PC-9 (cell line): ENCODE measurements at regions not wholly inside any gene's neighbourhood (a gene's known extent, or its start where the extent isn't known, plus 50 kb on each side); places are given as distances from the start of the nearest gene placed in this dataset.

Source experiments
- BruUV-seq: library from RNA; stranded (reverse); fragments of 400-500 nt; replicated peaks from 2 replicates; lab custom pipeline; 2021; lab: Mats Ljungman, UMichigan
- CTCF ChIA-PET: fragments of 300-600 bp; sonication (Branson Sonifier 250); formaldehyde crosslinking; loops from one replicate; lab custom pipeline; 2022; ENCODE audit warnings: antibody characterized with exemption; lab: Charles Lee
- POLR2A ChIA-PET: fragments of 300-600 bp; sonication (Branson Sonifier 250); formaldehyde crosslinking; loops from one replicate; lab custom pipeline; 2022; ENCODE audit warnings: antibody characterized with exemption; ENCODE audit not compliant: unreplicated experiment; lab: Charles Lee
- DNase-seq, 2 experiments: peaks; one replicate each; pipeline versions ENCODE4 v3.0.0 to v3.0.0-alpha.2; 2015 to 2022; ENCODE audit warnings: mixed read lengths in 1 of 2
- H2AFZ ChIP-seq: fragments of 200-600 bp; sonication (generic); 2 replicates; pipeline ENCODE4 v1.8.1; 2017; ENCODE audit warnings: antibody characterized with exemption
- H3F3A ChIP-seq: fragments of 200-600 bp; sonication (generic); 2 replicates; pipeline ENCODE4 v1.8.1; 2017; ENCODE audit warnings: antibody characterized with exemption, mild to moderate bottlenecking, low read depth; ENCODE audit not compliant: insufficient read depth
- H3K27ac ChIP-seq: fragments of 200-600 bp; sonication (generic); 2 replicates; pipeline ENCODE4 v1.6.1; 2016; ENCODE audit warnings: mixed run types
- H3K27me3 ChIP-seq: fragments of 200-600 bp; sonication (generic); 2 replicates; pipeline ENCODE4 v1.6.1; 2016; ENCODE audit warnings: low read depth, mixed run types; ENCODE audit not compliant: insufficient read depth
- H3K36me3 ChIP-seq: fragments of 200-600 bp; sonication (generic); 2 replicates; pipeline ENCODE4 v1.6.1; 2016; ENCODE audit warnings: low read depth, mixed run types
- H3K4me1 ChIP-seq: fragments of 200-600 bp; sonication (generic); replicated peaks from 2 replicates; pipeline ENCODE4 v1.6.1; 2016; ENCODE audit warnings: mixed run types; ENCODE audit not compliant: insufficient read depth
- H3K4me2 ChIP-seq: fragments of 200-600 bp; sonication (generic); 2 replicates; pipeline ENCODE4 v1.6.1; 2017; ENCODE audit warnings: mixed run types
- H3K4me3 ChIP-seq: fragments of 200-600 bp; sonication (generic); 2 replicates; pipeline ENCODE4 v1.6.1; 2016; ENCODE audit warnings: mixed run types
- H3K79me2 ChIP-seq: fragments of 200-600 bp; sonication (generic); 2 replicates; pipeline ENCODE4 v1.6.1; 2017; ENCODE audit warnings: low read depth, mixed run types
- H3K9me2 ChIP-seq: fragments of 200-600 bp; sonication (generic); 2 replicates; pipeline ENCODE4 v1.8.1; 2017; ENCODE audit warnings: mild to moderate bottlenecking; ENCODE audit not compliant: insufficient read depth
- H3K9me3 ChIP-seq: fragments of 200-600 bp; sonication (generic); 2 replicates; pipeline ENCODE4 v1.8.1; 2016; ENCODE audit warnings: low read depth; ENCODE audit not compliant: insufficient read depth
- H4K20me1 ChIP-seq: fragments of 200-600 bp; sonication (generic); 2 replicates; pipeline ENCODE4 v1.8.1; 2017; ENCODE audit not compliant: insufficient read depth
- EZH2 ChIP-seq: fragments of 200-600 bp; sonication (generic); IDR thresholded peaks from 2 replicates; pipeline ENCODE4 v1.8.0; 2017; ENCODE audit warnings: antibody characterized with exemption, low read depth
- intact Hi-C: fragments of 100-400 bp; cut with micrococcal nuclease; formaldehyde crosslinking; loops from one replicate; pipeline ENCODE4 v1.10.0; 2022; ENCODE audit not compliant: unreplicated experiment
- TF ChIP-seq, protein P1 (sequence below): fragments of 200-600 bp; sonication (generic); conservative IDR thresholded peaks from 2 replicates; pipeline ENCODE4 v1.6.1; 2017; ENCODE audit warnings: mixed run types, antibody characterized with exemption, mild to moderate bottlenecking, moderate library complexity

DNA sequence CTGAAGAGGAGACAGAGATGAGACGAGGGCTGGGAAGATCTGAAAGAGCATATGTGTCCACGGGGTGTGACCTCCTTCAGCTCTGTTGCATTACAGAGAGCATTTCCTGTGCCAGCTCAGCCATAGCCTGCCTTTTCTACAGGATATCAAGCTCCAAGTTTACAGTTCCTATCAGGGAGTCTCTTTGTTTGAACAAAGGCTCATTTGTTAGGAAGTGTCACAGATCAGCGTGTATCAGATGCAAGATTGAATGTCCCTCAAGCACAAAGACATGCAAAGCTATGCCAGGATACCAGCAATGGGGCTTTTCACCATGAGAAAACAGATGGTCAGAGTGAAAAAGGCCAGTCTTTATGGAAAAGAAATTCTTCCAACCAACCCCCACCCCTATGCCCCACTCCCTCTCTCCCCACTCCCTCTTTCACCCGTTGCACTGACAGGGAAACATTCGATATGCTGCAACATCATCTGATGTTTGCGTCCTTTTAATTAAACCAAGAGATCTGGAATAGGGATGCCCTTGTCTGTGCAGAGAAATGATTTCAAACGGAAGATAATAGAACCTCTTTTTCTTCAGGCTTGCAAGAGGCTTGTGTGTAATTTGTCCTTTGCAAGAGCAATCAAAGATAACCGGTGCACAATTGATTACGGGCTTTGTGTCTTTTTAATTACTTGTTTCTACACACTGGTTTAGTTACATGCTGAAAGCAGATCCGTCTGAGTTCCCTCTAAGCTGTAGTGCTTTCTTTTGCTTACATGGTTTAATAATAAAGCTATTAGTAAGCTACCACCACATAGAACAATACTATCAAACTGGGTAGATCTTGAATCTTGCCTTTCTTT, 263.1 kb upstream of the RGMB start:
- no peak overlapping the region for H2AFZ ChIP-seq
- CTCF ChIA-PET = no interaction called here

DNA sequence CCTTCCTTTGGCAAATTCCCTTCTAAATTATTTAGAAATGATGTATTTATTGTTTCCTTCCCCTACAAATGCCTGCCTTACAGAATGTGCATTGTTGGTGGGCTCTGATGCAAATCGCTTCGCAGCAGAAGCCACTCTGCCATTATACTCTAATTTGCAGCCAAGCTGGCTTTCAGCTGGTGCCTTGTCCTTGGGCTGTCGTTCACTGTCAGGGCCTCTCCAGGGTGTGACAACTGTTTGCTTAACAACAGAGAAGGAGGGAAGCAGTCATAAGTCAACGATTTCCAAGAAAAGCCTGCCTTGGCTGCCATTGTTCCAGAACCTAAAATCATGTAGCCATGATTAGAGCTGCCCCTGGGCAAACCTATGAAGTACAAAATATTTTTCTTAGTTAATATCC, 260.1 kb upstream of the RGMB start:
- H3K9me2 ChIP-seq = no peaks in the 10 kb centered on the region
- TF ChIP-seq, protein P1, sequence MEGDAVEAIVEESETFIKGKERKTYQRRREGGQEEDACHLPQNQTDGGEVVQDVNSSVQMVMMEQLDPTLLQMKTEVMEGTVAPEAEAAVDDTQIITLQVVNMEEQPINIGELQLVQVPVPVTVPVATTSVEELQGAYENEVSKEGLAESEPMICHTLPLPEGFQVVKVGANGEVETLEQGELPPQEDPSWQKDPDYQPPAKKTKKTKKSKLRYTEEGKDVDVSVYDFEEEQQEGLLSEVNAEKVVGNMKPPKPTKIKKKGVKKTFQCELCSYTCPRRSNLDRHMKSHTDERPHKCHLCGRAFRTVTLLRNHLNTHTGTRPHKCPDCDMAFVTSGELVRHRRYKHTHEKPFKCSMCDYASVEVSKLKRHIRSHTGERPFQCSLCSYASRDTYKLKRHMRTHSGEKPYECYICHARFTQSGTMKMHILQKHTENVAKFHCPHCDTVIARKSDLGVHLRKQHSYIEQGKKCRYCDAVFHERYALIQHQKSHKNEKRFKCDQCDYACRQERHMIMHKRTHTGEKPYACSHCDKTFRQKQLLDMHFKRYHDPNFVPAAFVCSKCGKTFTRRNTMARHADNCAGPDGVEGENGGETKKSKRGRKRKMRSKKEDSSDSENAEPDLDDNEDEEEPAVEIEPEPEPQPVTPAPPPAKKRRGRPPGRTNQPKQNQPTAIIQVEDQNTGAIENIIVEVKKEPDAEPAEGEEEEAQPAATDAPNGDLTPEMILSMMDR = no peak
- no peak for TF ChIP-seq EZH2
- POLR2A ChIA-PET = no interaction called here

More for the DNA sequence above, 263.1 kb upstream of the RGMB start:
- H3K4me1 ChIP-seq = no peaks in the 10 kb centered on the region
- intact Hi-C loops = no loop called here
- no peaks in the 10 kb centered on the region for H3K9me2 ChIP-seq
- no peak for DNase-seq
- H3K4me2 ChIP-seq = no peak overlapping the region
- TF ChIP-seq, protein P1 = no peak
- TF ChIP-seq EZH2 = no peak
- H3K4me3 ChIP-seq = no peak overlapping the region
- no peaks in the 10 kb centered on the region for H3K79me2 ChIP-seq
- POLR2A ChIA-PET = no interaction called here
- H4K20me1 ChIP-seq = no peaks in the 10 kb centered on the region
- no peak overlapping the region for H3K27ac ChIP-seq
- no peaks in the 10 kb centered on the region for H3K36me3 ChIP-seq
- no peaks in the 10 kb centered on the region for H3F3A ChIP-seq
- H3K9me3 ChIP-seq = no peaks in the 10 kb centered on the region
- H3K27me3 ChIP-seq = no peaks in the 10 kb centered on the region
- no TSS peak for BruUV-seq

DNA sequence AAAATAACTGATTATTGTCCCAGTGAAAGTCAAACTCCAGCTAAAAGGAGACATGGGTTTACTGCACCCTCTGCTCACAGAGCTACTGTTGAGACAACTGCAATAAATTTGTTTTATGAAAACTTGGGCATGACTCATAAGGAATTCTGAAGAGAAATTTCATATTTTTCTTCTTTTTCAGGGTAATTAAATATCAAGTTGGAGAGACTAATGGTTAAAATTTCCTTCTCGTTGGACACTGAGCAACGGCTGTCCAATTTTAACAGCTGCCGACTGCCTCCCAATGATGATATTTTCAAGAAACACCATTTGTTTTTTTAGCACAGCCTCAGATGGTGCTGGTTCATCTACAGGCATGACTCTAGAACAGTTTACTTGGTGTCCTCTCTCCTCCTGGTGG, 259.2 kb upstream of the RGMB start:
- Histone ChIP-seq H3K27me3 (no peaks in the 10 kb centered on the region), H3K4me2 (no peak overlapping the region), H3K9me2 (no peaks in the 10 kb centered on the region), H4K20me1 (no peaks in the 10 kb centered on the region), H3K4me3 (no peak overlapping the region), H3K9me3 (no peaks in the 10 kb centered on the region), H2AFZ (no peak overlapping the region), H3K36me3 (no peaks in the 10 kb centered on the region), H3K27ac (no peak overlapping the region), H3F3A (no peaks in the 10 kb centered on the region), H3K79me2 (no peaks in the 10 kb centered on the region), H3K4me1 (no peaks in the 10 kb centered on the region)
- BruUV-seq = no TSS peak
- intact Hi-C loops = no loop called here
- CTCF ChIA-PET = interaction anchor here (0.6 kb wide), 1 partner anchor 334 kb away, joined by 4 read pairs; no protein-coding TSS in a partner anchor
- no peak for DNase-seq
- POLR2A ChIA-PET = no interaction called here
- TF ChIP-seq, protein P1 = no peak
- no peak for TF ChIP-seq EZH2

More for the DNA sequence above, 260.1 kb upstream of the RGMB start:
- H3K79me2 ChIP-seq = no peaks in the 10 kb centered on the region
- H4K20me1 ChIP-seq = no peaks in the 10 kb centered on the region
- no peak overlapping the region for H3K27ac ChIP-seq
- no peak overlapping the region for H3K4me2 ChIP-seq
- no peak for DNase-seq
- CTCF ChIA-PET = no interaction called here
- H3F3A ChIP-seq = no peaks in the 10 kb centered on the region
- H3K27me3 ChIP-seq = no peaks in the 10 kb centered on the region
- H2AFZ ChIP-seq = no peak overlapping the region
- H3K36me3 ChIP-seq = no peaks in the 10 kb centered on the region
- H3K4me3 ChIP-seq = no peak overlapping the region
- no peaks in the 10 kb centered on the region for H3K4me1 ChIP-seq
- intact Hi-C loops = no loop called here
- H3K9me3 ChIP-seq = no peaks in the 10 kb centered on the region
- no TSS peak for BruUV-seq
